GM12891 (cell line): ENCODE measurements at regions not wholly inside any gene's neighbourhood (a gene's known extent, or its start where the extent isn't known, plus 50 kb on each side); places are given as distances from the start of the nearest gene placed in this dataset.

Experiments
- POLR2A ChIP-seq: IDR thresholded peaks from 2 replicates; pipeline ENCODE4 v1.6.1; 2011; ENCODE audit warnings: low read depth, low read length, control low read depth
- TAF1 ChIP-seq: IDR thresholded peaks from 2 replicates; pipeline ENCODE4 v1.6.1; 2011; ENCODE audit warnings: low read depth, low read length, control low read depth

GRCh38 chr4:166625018-166625637, 609.2 kb downstream of the SPOCK3 start:
- TF ChIP-seq TAF1, result no peak
- no peak for TF ChIP-seq POLR2A
